PC-3 (cell line): ENCODE measurements at regions not wholly inside any gene's neighbourhood (a gene's known extent, or its start where the extent isn't known, plus 50 kb on each side); places are given as distances from the start of the nearest gene placed in this dataset.

Experiments
- ATAC-seq: fragments of 200-7000 bp; cut with Tn5 transposase; 2 replicates; pipeline ENCODE4 v1.9.1; 2020; ENCODE audit warnings: mild to moderate bottlenecking, moderate library complexity
- BruUV-seq: library from RNA; stranded (reverse); fragments of 400-500 nt; replicated peaks from 2 replicates; lab custom pipeline; 2021; lab: Mats Ljungman, UMichigan
- CTCF ChIA-PET: fragments of 300-600 bp; sonication (Branson Sonifier 250); formaldehyde crosslinking; loops from one replicate; lab custom pipeline; 2022; ENCODE audit warnings: antibody characterized with exemption; lab: Charles Lee
- POLR2A ChIA-PET: fragments of 300-600 bp; sonication (Branson Sonifier 250); formaldehyde crosslinking; loops from one replicate; lab custom pipeline; 2022; ENCODE audit warnings: antibody characterized with exemption; ENCODE audit not compliant: unreplicated experiment; lab: Charles Lee
- DNase-seq: peaks from one replicate; pipeline ENCODE4 v3.0.0-alpha.2; 2015
- H2AFZ ChIP-seq: fragments of 300-600 bp; sonication (generic); 2 replicates; pipeline ENCODE4 v1.6.0; 2016; ENCODE audit warnings: antibody characterized with exemption, low read length
- H3F3A ChIP-seq: fragments of 300-600 bp; sonication (generic); one replicate; pipeline ENCODE4 v1.6.0; 2017; ENCODE audit warnings: antibody characterized with exemption, low read length, control low read depth, mild to moderate bottlenecking; ENCODE audit not compliant: unreplicated experiment
- H3K27ac ChIP-seq: fragments of 300-600 bp; sonication (generic); 2 replicates; pipeline ENCODE4 v1.5.1; 2016; ENCODE audit warnings: mild to moderate bottlenecking, low read length
- H3K27me3 ChIP-seq: fragments of 300-600 bp; sonication (generic); 2 replicates; pipeline ENCODE4 v1.6.1; 2016; ENCODE audit warnings: low read length, mixed read lengths
- H3K36me3 ChIP-seq: fragments of 300-600 bp; sonication (generic); 2 replicates; pipeline ENCODE4 v1.6.1; 2016; ENCODE audit warnings: low read depth, mixed run types, low read length, mixed read lengths
- H3K4me1 ChIP-seq: fragments of 300-600 bp; sonication (generic); 2 replicates; pipeline ENCODE4 v1.5.1; 2016; ENCODE audit warnings: low read length; ENCODE audit not compliant: insufficient read depth
- H3K4me2 ChIP-seq: fragments of 300-600 bp; sonication (generic); 2 replicates; pipeline ENCODE4 v1.6.0; 2016; ENCODE audit warnings: low read length
- H3K4me3 ChIP-seq: fragments of 300-600 bp; sonication (generic); 2 replicates; pipeline ENCODE4 v1.5.1; 2016; ENCODE audit warnings: mild to moderate bottlenecking, low read length, mixed read lengths
- H3K79me2 ChIP-seq: fragments of 300-600 bp; sonication (generic); 2 replicates; pipeline ENCODE4 v1.6.1; 2017; ENCODE audit warnings: low read length, mixed read lengths
- H3K9ac ChIP-seq: fragments of 300-600 bp; sonication (generic); 2 replicates; pipeline ENCODE4 v1.6.0; 2016; ENCODE audit warnings: mild to moderate bottlenecking, low read length
- H3K9me2 ChIP-seq: fragments of 300-600 bp; sonication (generic); replicated peaks from 2 replicates; pipeline ENCODE4 v1.6.1; 2016; ENCODE audit warnings: mixed run types, low read length, mixed read lengths
- H3K9me3 ChIP-seq: fragments of 300-600 bp; sonication (generic); 2 replicates; pipeline ENCODE4 v1.6.1; 2016; ENCODE audit warnings: low read length, mixed read lengths
- H4K20me1 ChIP-seq: fragments of 300-600 bp; sonication (generic); 2 replicates; pipeline ENCODE4 v1.6.1; 2016; ENCODE audit warnings: low read length, mixed read lengths
- CTCF ChIP-seq: fragments of 300-600 bp; sonication (generic); conservative IDR thresholded peaks from 2 replicates; pipeline ENCODE4 v1.5.1; 2017; ENCODE audit warnings: antibody characterized with exemption, low read depth, mild to moderate bottlenecking, low read length
- EZH2 ChIP-seq: fragments of 300-600 bp; sonication (generic); IDR thresholded peaks from one replicate; pipeline ENCODE4 v1.6.1; 2017; ENCODE audit warnings: antibody characterized with exemption, mild to moderate bottlenecking, low read length; ENCODE audit not compliant: unreplicated experiment
- EZH2phosphoT487 ChIP-seq: fragments of 300-600 bp; sonication (generic); IDR thresholded peaks from 2 replicates; pipeline ENCODE4 v1.6.1; 2018; ENCODE audit warnings: mild to moderate bottlenecking, antibody characterized with exemption, low read length, borderline replicate concordance
- intact Hi-C: fragments of 100-400 bp; cut with micrococcal nuclease; formaldehyde crosslinking; loops from 2 replicates; pipeline ENCODE4 v1.9.0; 2023

- H2AFZ ChIP-seq: no peak overlapping the region
- ChIA-PET POLR2A (no interaction called here), CTCF (no interaction called here)
- no peaks in the 10 kb centered on the region for H3K4me1 ChIP-seq
- no TSS peak for BruUV-seq
- TF ChIP-seq EZH2phosphoT487: no peak
- TF ChIP-seq CTCF: no peak
- TF ChIP-seq EZH2: no peak
- no peak overlapping the region for H3K27ac ChIP-seq
- H3K79me2 ChIP-seq: no peaks in the 10 kb centered on the region
- no peaks in the 10 kb centered on the region for H3K27me3 ChIP-seq
- DNase-seq (no peak), ATAC-seq (no peak)
- H3K9me2 ChIP-seq: no peaks in the 10 kb centered on the region
- H3K36me3 ChIP-seq: peaks cover 8% of the 10 kb centered on the region; the same call in 1 of the 2 replicates
- H3K4me2 ChIP-seq: no peak overlapping the region
- H3F3A ChIP-seq: no peaks in the 10 kb centered on the region
- no peak overlapping the region for H3K9ac ChIP-seq
- no peaks in the 10 kb centered on the region for H4K20me1 ChIP-seq
- intact Hi-C loops: no loop called here
- H3K4me3 ChIP-seq: no peak overlapping the region
- peaks cover 20% of the 10 kb centered on the region; the same call in 1 of the 2 replicates for H3K9me3 ChIP-seq
These were observed 339.1 kb upstream of the POU1F1 start for GRCh38 chr3:87615506-87615905.

DNA sequence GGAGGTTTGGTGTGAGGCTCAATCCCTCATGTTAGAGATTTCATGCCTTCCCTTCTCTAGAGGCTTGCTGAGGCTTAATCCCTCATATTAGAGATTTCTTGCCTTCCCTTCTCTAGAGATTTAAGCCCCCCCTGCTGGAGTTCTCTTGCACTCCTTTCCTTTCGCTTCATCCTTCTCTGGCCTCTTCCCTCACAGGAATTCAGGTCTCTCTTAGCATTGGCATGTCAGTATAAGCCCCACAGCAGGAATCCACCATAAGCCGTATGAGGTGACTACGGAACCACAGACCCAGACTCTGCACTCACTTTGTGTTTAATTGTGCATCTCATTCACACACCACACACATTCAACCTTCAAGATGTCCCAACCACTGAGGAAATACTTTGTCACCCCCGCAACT is 338.6 kb upstream of the POU1F1 start:
- Histone ChIP-seq H3K4me2 (no peak overlapping the region), H3K27ac (no peak overlapping the region), H3K36me3 (peaks cover 8% of the 10 kb centered on the region; the same call in 1 of the 2 replicates), H3K4me3 (no peak overlapping the region), H3K9me2 (no peaks in the 10 kb centered on the region), H3K79me2 (no peaks in the 10 kb centered on the region), H4K20me1 (no peaks in the 10 kb centered on the region), H3K27me3 (no peaks in the 10 kb centered on the region), H3K9me3 (peaks cover 20% of the 10 kb centered on the region; the same call in 1 of the 2 replicates), H3F3A (no peaks in the 10 kb centered on the region), H3K4me1 (no peaks in the 10 kb centered on the region), H2AFZ (no peak overlapping the region), H3K9ac (no peak overlapping the region)
- intact Hi-C loops: no loop called here
- TF ChIP-seq EZH2phosphoT487 (no peak), EZH2 (no peak), CTCF (no peak)
- DNase-seq (no peak), ATAC-seq (no peak)
- no TSS peak for BruUV-seq
- ChIA-PET CTCF (no interaction called here), POLR2A (no interaction called here)

- intact Hi-C loops: no loop called here
- CTCF ChIA-PET: no interaction called here
- Histone ChIP-seq H3K9me3 (peaks cover 29% of the 10 kb centered on the region), H3K4me1 (no peaks in the 10 kb centered on the region), H3K27ac (no peak overlapping the region), H4K20me1 (no peaks in the 10 kb centered on the region), H3K4me2 (no peak overlapping the region), H3K9ac (no peak overlapping the region), H3K4me3 (no peak overlapping the region), H3F3A (no peaks in the 10 kb centered on the region), H3K79me2 (no peaks in the 10 kb centered on the region), H3K36me3 (no peaks in the 10 kb centered on the region; the same call in 1 of the 2 replicates), H3K27me3 (no peaks in the 10 kb centered on the region), H3K9me2 (no peaks in the 10 kb centered on the region), H2AFZ (no peak overlapping the region)
- ATAC-seq (no peak), DNase-seq (no peak)
- POLR2A ChIA-PET: no interaction called here
- TF ChIP-seq CTCF (no peak), EZH2 (no peak), EZH2phosphoT487 (no peak)
- BruUV-seq: no TSS peak
These were observed 330.9 kb upstream of the POU1F1 start for GRCh38 chr3:87607234-87607633.
